ENCODE measurements at regions not wholly inside any gene's neighbourhood (a gene's known extent, or its start where the extent isn't known, plus 50 kb on each side); places are given as distances from the start of the nearest gene placed in this dataset.

DNA sequence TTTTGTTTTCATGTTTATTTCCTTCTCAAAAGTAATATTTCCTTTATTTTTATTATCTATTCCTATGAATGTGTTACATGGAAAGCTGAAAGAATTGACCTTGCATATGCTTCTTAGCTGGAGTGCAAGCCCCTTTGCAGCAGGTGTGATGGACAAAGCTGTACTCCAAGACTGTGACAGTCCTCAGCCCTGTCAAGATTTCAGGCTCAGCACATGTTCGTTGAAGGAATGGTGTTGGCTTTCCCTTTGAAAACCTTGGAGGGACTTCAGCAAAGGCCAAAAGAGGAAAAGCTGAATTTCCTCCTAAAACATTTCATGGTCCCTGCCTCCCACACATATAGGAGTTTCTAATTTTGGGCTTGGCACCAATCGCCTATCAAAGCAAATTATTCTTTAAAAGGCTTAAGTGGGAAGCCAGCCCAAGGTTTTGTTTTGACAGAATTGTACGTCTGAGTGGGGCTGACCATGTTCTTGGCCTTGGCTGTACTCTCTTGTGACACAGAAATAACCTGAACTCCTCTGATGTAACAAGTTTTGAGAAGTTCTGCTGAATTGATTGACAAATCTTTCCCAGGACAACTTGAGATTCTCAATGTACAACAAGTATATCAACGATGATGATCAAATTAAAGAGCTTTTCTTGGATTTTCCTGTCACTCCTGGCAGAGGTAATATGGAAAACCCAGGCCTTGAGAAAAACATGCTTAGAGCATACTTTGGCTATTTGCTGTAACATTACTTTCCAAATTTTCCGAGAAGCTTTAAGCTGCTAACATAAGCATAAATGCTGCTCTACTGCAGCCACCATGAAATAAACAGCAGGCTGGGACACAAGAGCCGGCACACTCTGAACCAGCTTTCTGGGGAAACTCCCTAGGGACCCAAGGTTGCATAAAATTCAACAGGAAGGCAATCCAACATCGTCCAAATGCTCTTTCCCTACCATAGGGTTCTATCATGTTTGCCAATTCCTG is 135.7 kb upstream of the ZNF648 start:
- Histone ChIP-seq H3K9me3 (no peaks in the 10 kb centered on the region), H3K4me1 (peaks cover 9 to 67% (median 49%) of the 10 kb centered on the region in 4 donors), H3K36me3 (no peaks in the 10 kb centered on the region), H3K27ac (replicated peaks in 1 of 4) (peak overlapping the region; percentile 72 to 84 (median 75)), H3K27me3 (no peaks in the 10 kb centered on the region), H3K4me3 (no peak overlapping the region)
- TF ChIP-seq POLR2AphosphoS5 (IDR thresholded peaks at IDR 0.05) = peak; percentile 49 to 75
- TF ChIP-seq POLR2A (IDR thresholded peaks at IDR 0.05; ENCODE audit: low read depth) = no peak
- TF ChIP-seq, protein P1, sequence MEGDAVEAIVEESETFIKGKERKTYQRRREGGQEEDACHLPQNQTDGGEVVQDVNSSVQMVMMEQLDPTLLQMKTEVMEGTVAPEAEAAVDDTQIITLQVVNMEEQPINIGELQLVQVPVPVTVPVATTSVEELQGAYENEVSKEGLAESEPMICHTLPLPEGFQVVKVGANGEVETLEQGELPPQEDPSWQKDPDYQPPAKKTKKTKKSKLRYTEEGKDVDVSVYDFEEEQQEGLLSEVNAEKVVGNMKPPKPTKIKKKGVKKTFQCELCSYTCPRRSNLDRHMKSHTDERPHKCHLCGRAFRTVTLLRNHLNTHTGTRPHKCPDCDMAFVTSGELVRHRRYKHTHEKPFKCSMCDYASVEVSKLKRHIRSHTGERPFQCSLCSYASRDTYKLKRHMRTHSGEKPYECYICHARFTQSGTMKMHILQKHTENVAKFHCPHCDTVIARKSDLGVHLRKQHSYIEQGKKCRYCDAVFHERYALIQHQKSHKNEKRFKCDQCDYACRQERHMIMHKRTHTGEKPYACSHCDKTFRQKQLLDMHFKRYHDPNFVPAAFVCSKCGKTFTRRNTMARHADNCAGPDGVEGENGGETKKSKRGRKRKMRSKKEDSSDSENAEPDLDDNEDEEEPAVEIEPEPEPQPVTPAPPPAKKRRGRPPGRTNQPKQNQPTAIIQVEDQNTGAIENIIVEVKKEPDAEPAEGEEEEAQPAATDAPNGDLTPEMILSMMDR (IDR thresholded peaks at IDR 0.05) = peak in 1 of 3 experiments; percentile 10
- TF ChIP-seq EP300 (IDR thresholded peaks at IDR 0.05) = no peak
- WGBS = 14% methylated on average over 7 of the region's 7 CpGs
- DNase-seq (ENCODE audit: extremely low spot score) = no peak
- intact Hi-C loops (cut with DNase I) = loop anchor here (2.0 kb wide), 1 partner anchor 54 kb away; no protein-coding TSS in a partner anchor

DNA sequence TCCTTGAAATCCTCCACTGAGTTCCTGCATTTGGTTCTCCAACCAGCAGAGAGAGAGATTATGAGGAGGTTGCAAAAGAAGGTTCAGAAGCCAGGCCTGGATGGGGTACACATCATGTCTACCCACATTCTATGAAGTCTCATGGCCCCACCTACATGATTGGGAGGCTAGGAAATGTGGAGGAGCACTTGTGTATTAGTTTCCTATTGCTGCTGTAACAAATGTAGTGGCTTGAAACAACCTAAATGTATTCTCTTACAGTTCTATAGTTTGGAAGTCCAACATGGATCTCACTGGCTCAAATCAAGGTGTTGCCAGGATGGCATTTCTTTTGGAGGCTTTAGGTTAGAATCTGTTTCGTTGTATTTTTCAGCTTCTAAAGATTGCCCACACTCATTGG is 134.2 kb upstream of the ZNF648 start:
- Histone ChIP-seq H3K27me3 (no peaks in the 10 kb centered on the region), H3K4me3 (no peak overlapping the region), H3K4me1 (peaks cover 14 to 67% (median 50%) of the 10 kb centered on the region in 4 donors), H3K9me3 (no peaks in the 10 kb centered on the region), H3K27ac (replicated peaks in 1 of 4) (no peak overlapping the region), H3K36me3 (no peaks in the 10 kb centered on the region)
- intact Hi-C loops (cut with DNase I) = loop anchor here (2.0 kb wide), 1 partner anchor 53 kb away; no protein-coding TSS in a partner anchor
- TF ChIP-seq POLR2AphosphoS5 (IDR thresholded peaks at IDR 0.05) = no peak
- TF ChIP-seq, protein P1 (IDR thresholded peaks at IDR 0.05) = no peak
- TF ChIP-seq POLR2A (IDR thresholded peaks at IDR 0.05; ENCODE audit: low read depth) = no peak
- no peak for TF ChIP-seq EP300 (IDR thresholded peaks at IDR 0.05)
- DNase-seq (ENCODE audit: extremely low spot score) = no peak
- 100% methylated on average over 1 of the region's 1 CpG for WGBS

DNA sequence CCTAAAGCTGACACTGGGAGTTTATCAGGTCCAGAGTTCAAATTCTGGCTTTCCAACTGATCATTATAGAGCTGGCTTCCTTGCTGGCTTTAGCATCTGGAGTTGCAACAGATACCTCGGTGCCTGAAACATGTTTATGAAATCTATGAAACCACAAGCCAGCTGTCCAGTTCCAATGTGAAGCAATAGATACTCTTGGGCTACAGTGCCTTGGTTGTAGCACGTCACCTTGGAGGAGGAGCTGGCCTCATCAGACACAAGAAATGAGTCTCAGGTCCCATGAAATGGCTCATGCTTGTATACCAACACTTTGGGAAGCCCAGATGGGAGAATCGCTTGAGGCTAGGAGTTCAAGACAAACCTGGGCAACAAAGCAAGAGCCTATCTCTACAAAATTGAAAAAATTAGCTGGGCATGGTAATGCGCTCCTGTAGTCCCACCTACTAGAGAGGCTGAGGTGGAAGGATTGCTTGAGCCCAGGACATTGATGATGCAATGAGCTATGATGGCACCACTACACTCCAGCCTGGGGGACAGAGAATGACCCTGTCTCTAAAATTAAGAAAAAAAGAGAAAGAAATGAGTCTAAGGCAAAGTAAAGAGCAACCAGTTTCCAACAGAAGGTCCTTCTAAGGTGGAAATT is 132.5 kb upstream of the ZNF648 start:
- no peak for DNase-seq (ENCODE audit: extremely low spot score)
- H3K36me3 ChIP-seq = no peaks in the 10 kb centered on the region
- H3K4me3 ChIP-seq = no peak overlapping the region
- no peak overlapping the region for H3K27ac ChIP-seq (replicated peaks in 1 of 4)
- TF ChIP-seq EP300 (IDR thresholded peaks at IDR 0.05) (no peak), POLR2AphosphoS5 (IDR thresholded peaks at IDR 0.05) (peak; percentile 69 to 72)
- peaks cover 14 to 57% (median 46%) of the 10 kb centered on the region in 4 donors for H3K4me1 ChIP-seq
- H3K27me3 ChIP-seq = no peaks in the 10 kb centered on the region
- intact Hi-C loops (cut with DNase I) = no loop called here
- WGBS = 74% methylated on average over 4 of the region's 4 CpGs
- no peaks in the 10 kb centered on the region for H3K9me3 ChIP-seq

DNA sequence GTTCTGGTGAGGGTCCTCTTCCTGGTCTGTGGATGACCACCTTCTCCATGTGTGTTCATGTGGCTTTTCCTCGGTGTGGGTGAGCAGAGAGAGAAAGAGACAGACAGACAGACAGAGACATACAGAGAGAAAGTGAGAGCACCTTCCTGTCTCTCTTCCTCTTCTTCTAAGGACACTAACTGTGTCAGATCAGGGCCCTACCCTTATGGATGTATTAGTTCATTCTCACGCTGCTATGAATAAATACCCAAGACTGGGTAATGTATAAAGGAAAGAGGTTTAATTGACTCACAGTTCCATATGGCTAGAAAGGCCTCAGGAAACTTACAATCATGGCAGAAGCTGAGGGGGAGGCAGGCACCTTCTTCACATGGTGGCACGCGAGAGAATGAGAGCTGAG is 131.5 kb upstream of the ZNF648 start:
- DNase-seq (ENCODE audit: extremely low spot score) = no peak
- H3K36me3 ChIP-seq = no peaks in the 10 kb centered on the region
- no peak overlapping the region for H3K4me3 ChIP-seq
- H3K9me3 ChIP-seq = no peaks in the 10 kb centered on the region
- no peaks in the 10 kb centered on the region for H3K27me3 ChIP-seq
- H3K27ac ChIP-seq (replicated peaks in 1 of 4) = no peak overlapping the region
- 95% methylated on average over 4 of the region's 4 CpGs for WGBS
- peaks cover 14 to 46% (median 38%) of the 10 kb centered on the region in 4 donors for H3K4me1 ChIP-seq
- intact Hi-C loops (cut with DNase I) = no loop called here
- TF ChIP-seq POLR2AphosphoS5 (IDR thresholded peaks at IDR 0.05) (no peak), EP300 (IDR thresholded peaks at IDR 0.05) (no peak), POLR2A (IDR thresholded peaks at IDR 0.05; ENCODE audit: low read depth) (no peak)
- TF ChIP-seq, protein P1 (IDR thresholded peaks at IDR 0.05) = no peak

DNA sequence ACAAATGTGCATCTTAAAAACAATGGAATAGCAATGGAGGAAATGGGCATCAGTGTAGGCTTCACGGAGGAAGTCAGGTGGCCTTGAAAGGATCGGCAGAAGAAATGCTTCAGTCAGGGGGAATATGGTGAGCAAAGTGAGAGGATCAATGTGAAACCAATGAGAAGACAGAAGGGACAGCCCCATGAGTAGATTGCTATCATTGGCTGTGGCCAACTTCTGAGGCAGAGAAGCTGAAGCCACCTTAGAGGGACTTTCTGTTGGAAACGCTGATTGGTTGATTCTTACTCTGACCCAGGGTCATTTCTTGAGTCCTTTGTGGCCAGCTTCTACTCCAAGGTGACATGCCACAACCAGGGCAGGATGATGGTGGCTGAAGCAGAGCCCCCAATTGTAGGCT is 130.7 kb upstream of the ZNF648 start:
- Histone ChIP-seq H3K4me1 (peaks cover 6 to 38% (median 31%) of the 10 kb centered on the region in 4 donors), H3K9me3 (no peaks in the 10 kb centered on the region), H3K4me3 (no peak overlapping the region), H3K27ac (replicated peaks in 1 of 4) (peak overlapping the region in 3 of 4 donors; percentile 37 to 62 (median 53)), H3K27me3 (no peaks in the 10 kb centered on the region), H3K36me3 (no peaks in the 10 kb centered on the region)
- 78% methylated on average over 3 of the region's 3 CpGs for WGBS
- TF ChIP-seq EP300 (IDR thresholded peaks at IDR 0.05) = no peak
- TF ChIP-seq, protein P1 (IDR thresholded peaks at IDR 0.05) = no peak
- TF ChIP-seq POLR2A (IDR thresholded peaks at IDR 0.05; ENCODE audit: low read depth) = no peak
- no peak for TF ChIP-seq POLR2AphosphoS5 (IDR thresholded peaks at IDR 0.05)
- intact Hi-C loops (cut with DNase I) = no loop called here
- no peak for DNase-seq (ENCODE audit: extremely low spot score)

All from esophagus muscularis mucosa (tissue), 4 donors.